ENCODE measurements at regions not wholly inside any gene's neighbourhood (a gene's known extent, or its start where the extent isn't known, plus 50 kb on each side); places are given as distances from the start of the nearest gene placed in this dataset.

DNA sequence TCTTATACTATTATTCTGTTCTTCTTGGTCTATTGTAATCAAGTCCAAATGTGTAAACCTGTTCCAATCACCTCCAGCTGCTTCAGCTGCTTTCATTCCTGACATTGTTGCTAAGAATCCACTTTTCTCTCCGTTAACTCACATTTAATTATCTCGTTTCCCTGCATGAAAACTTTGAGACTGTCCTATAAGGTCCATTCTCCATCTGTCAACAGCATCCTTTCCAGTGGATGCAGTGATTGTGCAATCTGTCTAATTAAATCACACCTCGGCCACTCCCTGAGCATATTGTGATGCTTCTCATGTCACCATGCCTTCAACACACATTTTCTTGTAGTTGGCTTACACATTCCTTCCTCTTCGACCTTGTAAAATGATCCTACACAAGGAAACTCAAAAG, 1626.9 kb upstream of the SLC10A2 start:
- Mint-ChIP-seq H3K27ac (no peak overlapping the region), H3K9me3 (no peaks in the 10 kb centered on the region), H3K4me3 (no peak overlapping the region), H3K27me3 (no peaks in the 10 kb centered on the region), H3K4me1 (ENCODE audit: low read depth in 2 of 2) (no peaks in the 10 kb centered on the region), H3K36me3 (no peaks in the 10 kb centered on the region)
- DNase-seq (ENCODE audit: low spot score), result no peak
- no peak for ATAC-seq

DNA sequence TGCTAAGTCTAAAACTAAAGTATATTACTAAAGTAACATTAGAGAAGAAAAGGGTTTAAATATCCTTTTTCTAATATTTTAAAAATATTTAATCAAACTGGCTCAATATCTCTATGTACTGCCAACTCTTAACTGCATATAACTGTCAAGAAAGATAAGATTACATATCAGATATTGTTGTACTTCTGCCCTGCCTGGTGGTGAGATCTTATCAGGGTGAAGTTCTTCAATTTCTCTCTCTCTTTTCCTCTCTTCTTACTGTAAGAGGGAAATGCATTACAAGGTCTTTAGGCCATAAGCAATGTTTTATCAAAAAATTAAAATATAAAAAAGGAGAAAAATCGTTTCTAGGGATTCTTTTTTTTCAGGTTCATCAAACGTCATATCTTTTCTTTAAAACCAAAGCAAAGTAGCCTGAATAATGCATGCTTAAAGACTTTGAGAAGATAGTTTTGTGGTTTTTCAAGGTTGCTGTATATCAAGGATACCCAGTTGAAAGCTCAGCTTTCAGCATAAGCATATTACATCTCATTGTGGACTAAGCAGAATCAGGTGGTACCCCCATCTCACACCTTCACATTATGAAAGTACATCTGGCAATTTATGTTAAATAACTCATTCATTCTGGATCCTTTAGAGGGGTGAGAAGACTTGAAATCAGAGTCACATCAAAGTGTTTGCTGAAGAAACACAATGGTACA, 1625.7 kb upstream of the SLC10A2 start:
- no peaks in the 10 kb centered on the region for H3K36me3 Mint-ChIP-seq
- H3K27ac Mint-ChIP-seq, result no peak overlapping the region
- no peak for ATAC-seq
- DNase-seq (ENCODE audit: low spot score), result no peak
- no peaks in the 10 kb centered on the region for H3K27me3 Mint-ChIP-seq
- no peaks in the 10 kb centered on the region for H3K4me1 Mint-ChIP-seq (ENCODE audit: low read depth in 2 of 2)
- no peak overlapping the region for H3K4me3 Mint-ChIP-seq
- H3K9me3 Mint-ChIP-seq, result no peaks in the 10 kb centered on the region

DNA sequence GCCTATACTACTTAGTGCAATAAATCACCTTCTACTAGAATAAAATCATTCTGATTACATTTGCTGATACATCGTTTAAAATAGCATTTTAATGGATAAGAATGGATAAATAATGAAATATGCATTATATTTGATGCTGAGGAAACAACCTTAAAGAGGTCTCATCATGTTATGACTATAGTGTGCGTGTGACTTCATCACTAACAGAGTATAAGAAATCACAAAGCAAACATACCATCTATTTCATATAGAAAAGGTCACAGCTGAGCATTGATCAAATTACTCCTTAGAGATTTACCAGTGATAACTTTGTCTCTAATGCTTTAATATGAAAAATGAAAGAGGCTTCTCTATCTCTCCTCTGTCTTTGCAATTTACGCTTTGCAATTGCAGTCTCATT, 1620.3 kb upstream of the SLC10A2 start:
- Mint-ChIP-seq H3K9me3 (peaks cover 5% of the 10 kb centered on the region), H3K36me3 (no peaks in the 10 kb centered on the region), H3K4me1 (ENCODE audit: low read depth in 2 of 2) (no peaks in the 10 kb centered on the region), H3K4me3 (no peak overlapping the region), H3K27me3 (no peaks in the 10 kb centered on the region), H3K27ac (no peak overlapping the region)
- ATAC-seq (no peak), DNase-seq (ENCODE audit: low spot score) (no peak)

DNA sequence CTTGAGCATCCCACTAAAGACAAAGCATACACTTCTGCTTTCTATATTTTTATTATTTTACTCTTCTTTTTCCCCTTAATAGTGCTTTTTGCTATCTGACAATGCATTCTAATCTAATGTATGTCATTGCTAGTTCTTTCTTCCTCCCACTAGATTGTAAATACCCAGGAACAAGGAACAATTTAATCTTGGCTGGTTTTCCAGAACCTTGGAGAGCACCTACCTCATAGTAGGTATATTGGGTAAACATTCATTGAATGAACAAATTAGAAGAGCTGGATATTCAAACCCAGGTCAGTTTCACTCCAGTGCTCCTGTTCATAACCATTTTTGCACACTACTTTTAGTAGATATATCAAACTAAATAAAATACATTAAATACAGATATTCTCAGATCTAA, 1617.6 kb upstream of the SLC10A2 start:
- no peak for DNase-seq (ENCODE audit: low spot score)
- Mint-ChIP-seq H3K4me1 (ENCODE audit: low read depth in 2 of 2) (no peaks in the 10 kb centered on the region), H3K9me3 (peaks cover 5% of the 10 kb centered on the region), H3K4me3 (no peak overlapping the region), H3K27me3 (no peaks in the 10 kb centered on the region), H3K27ac (no peak overlapping the region), H3K36me3 (no peaks in the 10 kb centered on the region)
- ATAC-seq, result no peak

DNA sequence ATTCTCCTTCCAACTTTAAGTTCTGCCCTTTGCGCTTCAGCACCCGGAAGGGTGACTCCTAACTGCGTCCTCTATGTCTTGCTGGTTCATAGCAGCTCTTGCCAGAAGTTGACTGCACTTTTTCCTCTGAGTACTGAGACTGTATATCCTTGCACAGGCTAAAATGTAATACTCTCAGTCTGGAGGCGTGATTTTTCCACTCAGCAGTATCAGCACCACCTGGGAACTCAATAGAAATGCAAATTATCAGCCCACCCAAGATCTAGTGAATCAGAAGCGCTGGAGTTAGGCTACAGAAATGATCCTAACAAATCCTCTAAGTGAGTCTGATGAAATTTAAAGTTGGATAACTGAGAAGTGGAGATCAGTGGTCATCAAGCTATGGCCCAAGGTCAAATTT, 1611.9 kb upstream of the SLC10A2 start:
- Mint-ChIP-seq H3K27me3 (no peaks in the 10 kb centered on the region), H3K4me1 (ENCODE audit: low read depth in 2 of 2) (no peaks in the 10 kb centered on the region), H3K9me3 (no peaks in the 10 kb centered on the region), H3K36me3 (no peaks in the 10 kb centered on the region), H3K4me3 (no peak overlapping the region), H3K27ac (no peak overlapping the region)
- ATAC-seq, result no peak
- no peak for DNase-seq (ENCODE audit: low spot score)

DNA sequence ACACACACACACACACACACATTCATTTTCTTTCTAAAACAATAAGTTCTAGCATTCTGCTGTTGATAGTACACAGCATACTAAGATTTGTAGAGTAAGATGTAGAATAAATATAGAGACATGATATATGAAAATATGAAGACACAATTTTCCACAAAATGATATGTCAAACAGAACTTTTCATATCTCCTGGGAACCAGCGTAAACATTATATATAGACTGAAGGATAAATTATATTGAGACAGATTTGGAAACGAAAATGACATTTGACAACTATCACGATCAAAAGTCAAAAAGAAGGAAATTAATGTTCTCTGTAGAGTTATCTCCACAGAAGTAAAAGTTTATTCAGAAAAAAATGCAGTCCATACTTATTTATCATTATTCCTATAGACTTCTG, 1605.7 kb upstream of the SLC10A2 start:
- no peaks in the 10 kb centered on the region for H3K36me3 Mint-ChIP-seq
- H3K9me3 Mint-ChIP-seq, result peaks cover 11% of the 10 kb centered on the region
- H3K4me1 Mint-ChIP-seq (ENCODE audit: low read depth in 2 of 2), result no peaks in the 10 kb centered on the region
- no peak for DNase-seq (ENCODE audit: low spot score)
- no peak for ATAC-seq
- H3K27ac Mint-ChIP-seq, result no peak overlapping the region
- H3K4me3 Mint-ChIP-seq, result no peak overlapping the region
- no peaks in the 10 kb centered on the region for H3K27me3 Mint-ChIP-seq

DNA sequence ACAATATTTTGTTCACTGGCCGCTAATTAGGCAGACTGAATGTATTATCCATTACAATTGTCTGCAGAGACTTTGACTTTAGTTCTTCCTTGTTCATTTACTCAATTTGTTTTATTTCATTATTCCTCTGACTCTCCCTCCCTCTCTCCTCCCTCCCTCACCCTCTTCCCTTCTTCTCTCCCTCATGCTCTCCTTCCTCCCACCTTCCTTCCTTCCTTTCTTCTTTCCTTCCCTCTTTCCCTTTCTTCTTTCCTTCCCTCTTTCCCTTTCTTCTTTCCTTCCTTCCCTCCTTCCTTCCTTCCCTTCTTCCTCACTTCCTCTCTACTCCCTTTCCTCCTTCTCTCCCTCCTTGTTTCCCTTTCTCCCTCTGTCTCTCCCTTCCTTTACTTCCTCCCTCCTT, 1591.0 kb upstream of the SLC10A2 start:
- Mint-ChIP-seq H3K36me3 (no peaks in the 10 kb centered on the region), H3K4me3 (no peak overlapping the region), H3K27me3 (no peaks in the 10 kb centered on the region), H3K9me3 (peaks cover 8% of the 10 kb centered on the region), H3K4me1 (ENCODE audit: low read depth in 2 of 2) (no peaks in the 10 kb centered on the region), H3K27ac (no peak overlapping the region)
- DNase-seq (ENCODE audit: low spot score), result no peak
- ATAC-seq, result no peak

DNA sequence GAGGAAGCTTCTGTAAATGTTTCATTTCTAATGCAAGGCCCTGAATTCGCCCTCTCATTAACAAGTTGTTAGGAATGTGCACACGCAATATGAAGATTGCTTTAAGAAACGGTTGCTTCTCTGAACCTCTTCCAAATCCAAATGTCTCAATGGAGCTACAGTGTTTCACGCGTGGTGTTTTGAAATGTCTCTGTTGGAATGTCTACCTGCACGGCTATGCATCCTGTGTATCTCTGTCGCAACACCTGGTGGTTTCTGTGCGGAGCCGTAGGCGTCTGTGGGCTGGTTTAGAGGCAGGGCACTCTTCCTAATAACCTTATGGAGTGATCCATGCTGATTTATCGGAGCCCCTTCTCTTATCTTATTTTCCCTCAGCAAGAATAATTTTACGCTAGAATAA, 1584.2 kb upstream of the SLC10A2 start:
- no peak for DNase-seq (ENCODE audit: low spot score)
- no peak for ATAC-seq
- no peak overlapping the region for H3K27ac Mint-ChIP-seq

DNA sequence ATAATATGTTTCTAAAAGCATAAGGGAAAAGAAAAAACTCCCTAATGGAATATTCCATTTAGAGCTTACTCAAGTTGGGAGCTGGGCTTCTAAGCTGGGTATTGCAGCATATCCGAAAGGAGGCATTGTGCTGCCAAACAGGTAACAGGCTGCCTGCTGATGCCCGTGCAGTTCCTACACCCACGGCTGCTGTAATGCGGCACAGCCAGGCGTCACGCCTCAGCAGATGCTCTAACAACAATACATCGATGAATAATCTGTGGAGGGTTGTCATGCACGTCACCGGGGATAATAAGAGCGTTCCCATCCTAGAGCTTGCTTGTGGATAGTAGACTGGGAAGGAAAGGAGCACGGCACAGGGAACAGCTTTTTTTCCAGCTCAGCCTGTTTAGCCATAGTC, 1582.1 kb upstream of the SLC10A2 start:
- no peaks in the 10 kb centered on the region for H3K27me3 Mint-ChIP-seq
- H3K4me3 Mint-ChIP-seq, result no peak overlapping the region
- DNase-seq (ENCODE audit: low spot score) (no peak), ATAC-seq (no peak)
- H3K9me3 Mint-ChIP-seq, result peaks cover 6% of the 10 kb centered on the region
- H3K27ac Mint-ChIP-seq, result no peak overlapping the region
- H3K36me3 Mint-ChIP-seq, result no peaks in the 10 kb centered on the region
- no peaks in the 10 kb centered on the region for H3K4me1 Mint-ChIP-seq (ENCODE audit: low read depth in 2 of 2)

More for the DNA sequence above, 1584.2 kb upstream of the SLC10A2 start:
- H3K27me3 Mint-ChIP-seq, result no peaks in the 10 kb centered on the region
- no peak overlapping the region for H3K4me3 Mint-ChIP-seq
- H3K36me3 Mint-ChIP-seq, result no peaks in the 10 kb centered on the region
- H3K9me3 Mint-ChIP-seq, result peaks cover 6% of the 10 kb centered on the region
- H3K4me1 Mint-ChIP-seq (ENCODE audit: low read depth in 2 of 2), result no peaks in the 10 kb centered on the region

DNA sequence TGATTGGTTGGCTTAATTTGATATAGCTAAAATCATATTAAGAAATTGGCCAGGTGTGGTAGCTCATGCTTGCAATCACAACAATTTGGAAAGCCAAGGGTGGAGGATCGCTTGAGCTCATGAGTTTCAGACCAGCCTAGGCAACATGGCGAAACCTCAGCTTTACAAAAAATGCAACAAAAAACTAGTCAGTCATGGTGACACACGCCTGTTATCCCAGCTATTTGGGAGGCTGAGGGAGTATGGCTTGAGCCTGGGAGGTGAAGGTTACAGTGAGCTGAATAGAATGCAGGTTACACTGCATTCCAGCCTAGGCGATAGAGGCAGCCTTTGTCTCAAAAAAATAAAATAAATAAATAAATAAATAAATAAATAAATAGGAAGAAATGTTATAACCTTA, 1579.6 kb upstream of the SLC10A2 start:
- Mint-ChIP-seq H3K4me3 (no peak overlapping the region), H3K9me3 (peaks cover 6% of the 10 kb centered on the region), H3K36me3 (peaks cover 5% of the 10 kb centered on the region), H3K27ac (no peak overlapping the region), H3K27me3 (no peaks in the 10 kb centered on the region), H3K4me1 (ENCODE audit: low read depth in 2 of 2) (no peaks in the 10 kb centered on the region)
- ATAC-seq (no peak), DNase-seq (ENCODE audit: low spot score) (no peak)

DNA sequence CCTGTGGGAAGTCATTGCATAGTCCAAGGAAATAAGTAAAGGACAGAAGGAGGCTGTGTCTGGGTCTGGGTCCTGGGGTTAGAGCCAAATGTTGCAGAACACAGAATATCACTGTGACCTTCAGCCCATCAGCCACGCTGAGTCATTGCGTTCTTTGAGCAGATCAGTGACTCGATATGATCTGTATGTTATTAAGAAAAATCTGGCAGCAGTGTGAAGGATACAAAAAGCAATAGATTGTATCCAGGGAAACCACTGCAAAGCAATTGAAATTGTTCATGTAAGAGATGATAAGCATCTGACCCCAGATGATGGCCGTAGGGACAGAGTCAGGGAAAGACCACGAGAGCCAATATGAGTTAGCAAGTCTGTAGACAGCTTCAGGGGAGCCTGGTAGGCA, 1575.1 kb upstream of the SLC10A2 start:
- Mint-ChIP-seq H3K9me3 (peaks cover 7% of the 10 kb centered on the region), H3K27ac (no peak overlapping the region), H3K36me3 (peaks cover 5% of the 10 kb centered on the region), H3K4me3 (no peak overlapping the region), H3K4me1 (ENCODE audit: low read depth in 2 of 2) (no peaks in the 10 kb centered on the region), H3K27me3 (no peaks in the 10 kb centered on the region)
- no peak for DNase-seq (ENCODE audit: low spot score)
- ATAC-seq, result no peak

DNA sequence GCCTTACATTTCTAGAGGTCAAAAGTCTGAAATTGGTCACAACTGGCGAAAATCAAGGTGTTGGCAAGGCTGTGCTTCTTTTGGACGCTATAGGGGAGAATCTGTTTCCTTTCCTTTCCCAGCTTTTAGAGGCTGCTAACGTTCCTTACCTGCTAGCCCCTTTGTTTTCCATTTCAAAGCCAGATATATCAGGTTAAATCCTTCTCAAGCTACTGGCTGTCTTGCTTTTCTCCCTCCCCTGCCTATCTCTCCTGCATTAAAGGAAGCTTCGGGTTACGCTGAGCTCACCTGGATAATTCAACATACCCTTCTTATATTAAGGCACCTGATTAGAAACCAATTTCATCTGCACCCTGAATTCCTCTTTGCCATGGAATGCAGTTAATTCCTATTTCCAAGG, 1569.7 kb upstream of the SLC10A2 start:
- H3K4me1 Mint-ChIP-seq (ENCODE audit: low read depth in 2 of 2), result no peaks in the 10 kb centered on the region
- H3K4me3 Mint-ChIP-seq, result no peak overlapping the region
- no peak for ATAC-seq
- H3K36me3 Mint-ChIP-seq, result no peaks in the 10 kb centered on the region
- peaks cover 4% of the 10 kb centered on the region for H3K9me3 Mint-ChIP-seq
- H3K27ac Mint-ChIP-seq, result no peak overlapping the region
- no peak for DNase-seq (ENCODE audit: low spot score)
- no peaks in the 10 kb centered on the region for H3K27me3 Mint-ChIP-seq

DNA sequence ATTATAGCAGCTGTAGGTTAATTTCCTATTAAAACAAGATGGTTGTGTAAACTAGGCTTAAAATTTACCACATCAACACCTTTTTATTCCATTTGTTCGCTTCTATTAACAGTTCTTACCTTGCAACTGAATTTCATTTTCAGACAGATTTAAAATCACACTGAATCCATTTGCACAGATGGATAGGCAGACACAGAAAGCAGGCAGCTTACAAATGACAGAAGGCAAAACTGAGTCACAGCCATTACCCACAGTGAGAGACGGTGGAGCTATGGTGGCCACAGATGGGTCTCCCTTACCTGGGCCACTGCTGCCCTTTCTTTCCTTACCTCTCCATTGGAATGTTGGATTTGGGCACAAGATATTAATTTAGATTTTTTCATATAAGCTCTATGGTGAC, 1567.8 kb upstream of the SLC10A2 start:
- Mint-ChIP-seq H3K4me1 (ENCODE audit: low read depth in 2 of 2) (no peaks in the 10 kb centered on the region), H3K27me3 (no peaks in the 10 kb centered on the region), H3K36me3 (no peaks in the 10 kb centered on the region), H3K9me3 (no peaks in the 10 kb centered on the region), H3K4me3 (no peak overlapping the region), H3K27ac (no peak overlapping the region)
- ATAC-seq, result no peak
- DNase-seq (ENCODE audit: low spot score), result no peak

DNA sequence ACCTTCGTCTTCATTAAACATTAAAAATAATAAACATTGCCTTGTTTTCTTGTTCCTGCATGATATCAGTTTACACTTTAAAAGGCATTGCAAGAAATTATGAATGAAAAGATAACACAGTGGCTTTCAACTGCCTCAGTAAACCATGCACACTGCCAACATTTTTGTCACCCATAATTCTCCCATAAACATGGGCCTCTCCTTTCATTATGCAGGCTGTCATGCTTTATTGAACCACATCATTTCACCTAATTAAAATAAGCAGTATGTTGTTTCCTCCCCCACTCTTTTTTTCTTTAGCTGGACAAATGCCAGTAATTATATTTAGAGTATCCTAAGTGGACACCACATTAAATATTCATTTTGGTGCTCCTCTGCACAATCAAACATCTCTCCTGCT, 1566.5 kb upstream of the SLC10A2 start:
- H3K9me3 Mint-ChIP-seq, result no peaks in the 10 kb centered on the region
- ATAC-seq (no peak), DNase-seq (ENCODE audit: low spot score) (no peak)
- H3K27me3 Mint-ChIP-seq, result no peaks in the 10 kb centered on the region
- H3K4me1 Mint-ChIP-seq (ENCODE audit: low read depth in 2 of 2), result no peaks in the 10 kb centered on the region
- H3K27ac Mint-ChIP-seq, result no peak overlapping the region
- H3K4me3 Mint-ChIP-seq, result no peak overlapping the region
- no peaks in the 10 kb centered on the region for H3K36me3 Mint-ChIP-seq

DNA sequence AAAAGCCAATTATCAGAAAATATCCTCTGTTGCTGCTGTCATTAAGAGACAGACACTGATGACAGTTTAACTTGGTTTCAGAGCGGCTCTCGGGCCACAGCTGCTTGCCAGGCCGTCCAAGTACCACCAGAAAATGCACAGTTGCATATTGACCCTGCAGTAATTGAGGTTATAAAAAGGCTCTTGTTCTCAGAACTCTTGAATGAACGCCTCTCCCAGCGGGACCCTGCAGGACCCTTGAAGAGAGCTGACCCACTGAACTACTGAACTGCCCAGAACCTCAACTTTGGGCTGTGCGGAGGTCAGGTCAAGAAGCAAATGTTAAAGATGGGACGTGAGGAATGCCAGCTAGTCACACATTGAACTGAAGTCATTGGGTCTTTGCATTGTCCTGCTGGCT, 1559.0 kb upstream of the SLC10A2 start:
- ATAC-seq (no peak), DNase-seq (ENCODE audit: low spot score) (no peak)
- no peak overlapping the region for H3K27ac Mint-ChIP-seq
- H3K36me3 Mint-ChIP-seq, result no peaks in the 10 kb centered on the region
- H3K4me3 Mint-ChIP-seq, result no peak overlapping the region
- no peaks in the 10 kb centered on the region for H3K4me1 Mint-ChIP-seq (ENCODE audit: low read depth in 2 of 2)
- peaks cover 6% of the 10 kb centered on the region for H3K9me3 Mint-ChIP-seq
- no peaks in the 10 kb centered on the region for H3K27me3 Mint-ChIP-seq
